H1 (cell line): ENCODE measurements at regions not wholly inside any gene's neighbourhood (a gene's known extent, or its start where the extent isn't known, plus 50 kb on each side); places are given as distances from the start of the nearest gene placed in this dataset.

Experiments used
- CBX8 ChIP-seq: fragments of 300-800, 300-1000 bp; sonication (generic); IDR thresholded peaks from 2 replicates; pipeline ENCODE4 v1.7.1; 2016; ENCODE audit warnings: low read depth, low read length, borderline replicate concordance
- CHD7 ChIP-seq: fragments of 300-600 bp; sonication (generic); IDR thresholded peaks from 2 replicates; pipeline ENCODE4 v1.7.1; 2012; ENCODE audit warnings: low read length, moderate library complexity, mild to moderate bottlenecking, inconsistent platforms; ENCODE audit not compliant: insufficient replicate concordance
- CREB1 ChIP-seq: IDR thresholded peaks from 2 replicates; pipeline ENCODE4 v1.6.1; 2012; ENCODE audit warnings: inconsistent platforms
- CTCF ChIP-seq, 3 experiments: IDR thresholded peaks; 1 replicate in 2 of 3; 2 replicates in 1 of 3; pipeline versions ENCODE4 v1.5.1 to v1.6.1; 2011; ENCODE audit warnings: low read length in 3 of 3, mild to moderate bottlenecking in 3 of 3, inconsistent platforms in 2 of 3, low read depth in 1 of 3, moderate library complexity in 1 of 3; ENCODE audit not compliant: insufficient read depth in 1 of 3; ENCODE audit errors: control extremely low read depth in 1 of 3
- MAX ChIP-seq: IDR thresholded peaks from 2 replicates; pipeline ENCODE4 v1.6.1; 2012; ENCODE audit warnings: inconsistent platforms
- NANOG ChIP-seq: IDR thresholded peaks from 2 replicates; pipeline ENCODE4 v1.6.1; 2011; ENCODE audit warnings: low read length, low read depth, mild to moderate bottlenecking, inconsistent platforms; ENCODE audit not compliant: insufficient read depth, poor library complexity, severe bottlenecking
- RBBP5 ChIP-seq: IDR thresholded peaks from 2 replicates; pipeline ENCODE4 v1.7.1; 2012; ENCODE audit warnings: low read depth, mild to moderate bottlenecking, inconsistent platforms, low read length, moderate library complexity, borderline replicate concordance
- RXRA ChIP-seq: IDR thresholded peaks from 2 replicates; pipeline ENCODE4 v1.6.1; 2011; ENCODE audit warnings: low read depth, mild to moderate bottlenecking, low read length, moderate library complexity; ENCODE audit not compliant: insufficient read depth
- SIRT6 ChIP-seq: IDR thresholded peaks from one replicate; pipeline ENCODE4 v1.7.1; 2012; ENCODE audit warnings: low read length, inconsistent platforms
- SP4 ChIP-seq: IDR thresholded peaks from 2 replicates; pipeline ENCODE4 v1.6.1; 2012; ENCODE audit warnings: low read length, inconsistent platforms

- TF ChIP-seq CHD7 (no peak), CTCF (IDR thresholded peaks at IDR 0.05; ENCODE audit: control extremely low read depth in 1 of 3, insufficient read depth in 1 of 3, low read depth in 1 of 3, low read length in 3 of 3) (no peak), MAX (no peak), RXRA (no peak), CBX8 (no peak), CREB1 (no peak), SIRT6 (no peak), SP4 (no peak), NANOG (no peak), RBBP5 (no peak)
Measured at GRCh38 chr3:165503825-165504224, 307.6 kb upstream of the SLITRK3 start (continued).
